HCT116 (cell line): ENCODE measurements at regions not wholly inside any gene's neighbourhood (a gene's known extent, or its start where the extent isn't known, plus 50 kb on each side); places are given as distances from the start of the nearest gene placed in this dataset.

ENCODE experiments used
- CEBPB ChIP-seq: IDR thresholded peaks from 2 replicates; pipeline ENCODE4 v1.6.1; 2012; ENCODE audit warnings: low read depth
- CTCF ChIP-seq, 3 experiments: fragments of 200-600 bp in 1 of 3; sonication (generic) in 1 of 3; IDR thresholded peaks in 2 of 3; conservative IDR thresholded peaks in 1 of 3; 2 replicates each; pipeline ENCODE4 v1.5.1; 2012 to 2017; ENCODE audit warnings: low read depth in 2 of 3, low read length in 2 of 3, antibody characterized with exemption in 1 of 3, borderline replicate concordance in 1 of 3, control low read depth in 1 of 3, mild to moderate bottlenecking in 1 of 3, mixed read lengths in 1 of 3, mixed run types in 1 of 3, moderate library complexity in 1 of 3; ENCODE audit not compliant: insufficient read depth in 1 of 3
- EZH2 ChIP-seq: fragments of 200-600 bp; sonication (generic); IDR thresholded peaks from 2 replicates; pipeline ENCODE4 v1.6.1; 2017; ENCODE audit warnings: antibody characterized with exemption, mixed run types
- EZH2phosphoT487 ChIP-seq: fragments of 200-600 bp; IDR thresholded peaks from 2 replicates; pipeline ENCODE4 v1.6.1; 2018; ENCODE audit warnings: antibody characterized with exemption, borderline replicate concordance
- MAX ChIP-seq: IDR thresholded peaks from 2 replicates; pipeline ENCODE4 v1.6.1; 2012
- POLR2A ChIP-seq: IDR thresholded peaks from 2 replicates; pipeline ENCODE4 v1.7.0; 2011; ENCODE audit warnings: borderline replicate concordance; ENCODE audit not compliant: insufficient read depth, insufficient read length; ENCODE audit errors: extremely low read depth
- POLR2AphosphoS5 ChIP-seq: IDR thresholded peaks from 2 replicates; pipeline ENCODE4 v1.6.1; 2011; ENCODE audit warnings: mild to moderate bottlenecking, low read depth, low read length, moderate library complexity
- RAD21 ChIP-seq: IDR thresholded peaks from 2 replicates; pipeline ENCODE4 v1.6.1; 2012; ENCODE audit warnings: low read depth, mild to moderate bottlenecking
- REST ChIP-seq: IDR thresholded peaks from 2 replicates; pipeline ENCODE4 v1.6.1; 2012; ENCODE audit warnings: low read depth
- SRF ChIP-seq: IDR thresholded peaks from 2 replicates; pipeline ENCODE4 v1.6.1; 2012; ENCODE audit warnings: low read depth
- YY1 ChIP-seq: IDR thresholded peaks from 2 replicates; pipeline ENCODE4 v1.6.1; 2011; ENCODE audit warnings: low read length, low read depth, moderate library complexity, mild to moderate bottlenecking; ENCODE audit not compliant: insufficient replicate concordance; ENCODE audit errors: extremely low read depth
- ZBTB33 ChIP-seq: IDR thresholded peaks from 2 replicates; pipeline ENCODE4 v1.6.1; 2011; ENCODE audit warnings: mild to moderate bottlenecking, low read length, moderate library complexity; ENCODE audit not compliant: insufficient replicate concordance; ENCODE audit errors: extremely low read depth
- ZNF274 ChIP-seq: fragments of 200-500 bp; sonication (Bioruptor generic); IDR thresholded peaks from 2 replicates; pipeline ENCODE4 v1.6.1; 2014; ENCODE audit warnings: mild to moderate bottlenecking, low read depth, low read length, inconsistent platforms

DNA sequence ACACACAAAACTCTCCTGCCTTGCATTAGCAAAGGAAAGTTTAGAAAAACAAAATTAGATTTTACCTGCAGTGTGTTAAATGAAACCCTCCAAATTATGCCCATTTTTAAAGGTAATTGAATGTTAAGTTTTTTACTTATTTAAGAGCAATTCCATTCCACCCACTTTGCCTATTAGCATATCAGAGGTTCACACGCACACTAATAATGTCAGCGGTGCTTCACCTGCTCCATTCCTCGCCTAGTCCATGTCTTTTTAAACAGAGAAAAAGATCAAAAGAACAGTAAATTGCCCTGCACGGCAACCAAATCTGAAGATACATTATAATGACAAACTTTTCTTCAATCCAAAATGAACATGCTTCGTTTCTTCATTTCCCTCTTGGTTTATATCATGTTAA lies 97.3 kb upstream of the LRRN1 start:
- TF ChIP-seq SRF: no peak
- TF ChIP-seq EZH2phosphoT487: no peak
- TF ChIP-seq CTCF (IDR thresholded peaks at IDR 0.05 in 2 of 3, conservative IDR thresholded peaks at IDR 0.05 in 1 of 3; ENCODE audit: borderline replicate concordance in 1 of 3, insufficient read depth in 1 of 3, low read depth in 2 of 3, low read length in 2 of 3): no peak
- no peak for TF ChIP-seq POLR2AphosphoS5
- TF ChIP-seq REST: no peak
- TF ChIP-seq ZNF274: no peak
- no peak for TF ChIP-seq RAD21
- TF ChIP-seq EZH2: no peak
- no peak for TF ChIP-seq POLR2A
- TF ChIP-seq YY1: no peak
- TF ChIP-seq ZBTB33: no peak
- no peak for TF ChIP-seq CEBPB
- TF ChIP-seq MAX: no peak
